A549 (cell line): ENCODE measurements at regions not wholly inside any gene's neighbourhood (a gene's known extent, or its start where the extent isn't known, plus 50 kb on each side); places are given as distances from the start of the nearest gene placed in this dataset.
"Not testable (repeated sequence)": the region's sequence is repeated elsewhere in the genome, so short reads cannot be mapped to it uniquely, and the experiment has no call there.

Source experiments
- ATAC-seq, 2 experiments: fragments of 200-7000 bp in 1 of 2; fragments of >200 bp in 1 of 2; cut with Nextera tagmentation in 1 of 2; cut with Tn5 transposase in 1 of 2; 3 replicates each; pipeline versions ENCODE4 v1.8.0 to v1.9.1; 2018 to 2020; ENCODE audit warnings: mild to moderate bottlenecking in 1 of 2, moderate library complexity in 1 of 2
- CTCF ChIA-PET: fragments of 300-600 bp; sonication (Branson Sonifier 250); formaldehyde crosslinking; extraction: SDS; loops from one replicate; lab custom pipeline; 2021; ENCODE audit warnings: antibody characterized with exemption, inconsistent platforms; lab: Yijun Ruan, JAX
- POLR2A ChIA-PET: fragments of 350-600 bp; formaldehyde crosslinking; extraction: SDS; loops from one replicate; lab custom pipeline; 2021; ENCODE audit warnings: antibody characterized with exemption, inconsistent platforms; lab: Yijun Ruan, JAX
- DNase-seq, 2 experiments: peaks; one replicate each; pipeline versions ENCODE4 v3.0.0 to v3.0.0-alpha.2; 2011 to 2016; ENCODE audit warnings: low read depth in 1 of 2, low spot score in 1 of 2
- FAIRE-seq: peaks from 2 replicates; lab custom pipeline; 2011; peaks lifted over from hg19 to GRCh38; lab: Jason Lieb, UNC
- H3K27ac ChIP-seq, 2 experiments: fragments of >200 bp; sonication (Bioruptor Twin); formaldehyde crosslinking; 3 replicates each; pipeline ENCODE4 v1.5.1; 2016 to 2017
- H3K4me1 ChIP-seq: fragments of >200 bp; sonication (Bioruptor Twin); formaldehyde crosslinking; 3 replicates; pipeline ENCODE4 v1.6.1; 2016
- H3K4me2 ChIP-seq: fragments of >200 bp; sonication (Bioruptor Twin); formaldehyde crosslinking; 3 replicates; pipeline ENCODE4 v1.6.1; 2016
- H3K4me3 ChIP-seq: fragments of >200 bp; sonication (Bioruptor Twin); formaldehyde crosslinking; 3 replicates; pipeline ENCODE4 v1.5.1; 2016
- H3K9me3 ChIP-seq: fragments of >200 bp; sonication (Bioruptor Twin); formaldehyde crosslinking; 3 replicates; pipeline ENCODE4 v1.6.1; 2016
- BHLHE40 ChIP-seq: IDR thresholded peaks from 2 replicates; pipeline ENCODE4 v1.6.1; 2012; ENCODE audit warnings: low read depth, low read length, inconsistent platforms
- CBX2 ChIP-seq: fragments of 200-600 bp; sonication (generic); IDR thresholded peaks from 2 replicates; pipeline ENCODE4 v1.6.1; 2016; ENCODE audit warnings: low read depth, mild to moderate bottlenecking, borderline replicate concordance
- CBX8 ChIP-seq: fragments of 200-600 bp; sonication (generic); IDR thresholded peaks from 2 replicates; pipeline ENCODE4 v1.6.1; 2016
- CHD4 ChIP-seq: fragments of 200-600 bp; sonication (generic); IDR thresholded peaks from 2 replicates; pipeline ENCODE4 v1.6.1; 2016; ENCODE audit warnings: antibody characterized with exemption, mild to moderate bottlenecking, borderline replicate concordance
- E2F6 ChIP-seq: IDR thresholded peaks from 2 replicates; pipeline ENCODE4 v1.6.1; 2012; ENCODE audit warnings: low read depth, borderline replicate concordance
- EHF ChIP-seq: fragments of 250-450 bp; sonication (Bioruptor Pico); IDR thresholded peaks from 2 replicates; pipeline ENCODE4 v1.5.0; 2020; ENCODE audit warnings: mild to moderate bottlenecking
- FOSB ChIP-seq: fragments of 250-450 bp; sonication (Bioruptor Pico); IDR thresholded peaks from 2 replicates; pipeline ENCODE4 v1.5.0; 2020; ENCODE audit warnings: mild to moderate bottlenecking, moderate library complexity
- HEYL ChIP-seq: fragments of 250-450 bp; sonication (Bioruptor Pico); IDR thresholded peaks from 2 replicates; pipeline ENCODE4 v1.8.0; 2021; ENCODE audit warnings: mild to moderate bottlenecking, moderate library complexity
- MAZ ChIP-seq: fragments of 150-350 bp; IDR thresholded peaks from 2 replicates; pipeline ENCODE4 v1.6.1; 2014; ENCODE audit warnings: antibody characterized with exemption, low read depth, low read length, borderline replicate concordance
- NR3C1 ChIP-seq: fragments of >200 bp; sonication (Bioruptor Twin); formaldehyde crosslinking; IDR thresholded peaks from 3 replicates; pipeline ENCODE4 v1.6.1; 2017
- PBX3 ChIP-seq: IDR thresholded peaks from 2 replicates; pipeline ENCODE4 v1.6.1; 2012
- POLR2A ChIP-seq: IDR thresholded peaks from 2 replicates; pipeline ENCODE4 v1.6.1; 2012; ENCODE audit warnings: mild to moderate bottlenecking, low read length
- RARB ChIP-seq: fragments of 250-450 bp; sonication (Bioruptor Pico); IDR thresholded peaks from 2 replicates; pipeline ENCODE4 v1.8.0; 2021; ENCODE audit warnings: mild to moderate bottlenecking, moderate library complexity
- REST ChIP-seq: fragments of 200-600 bp; sonication (generic); IDR thresholded peaks from 2 replicates; pipeline ENCODE4 v1.6.1; 2016; ENCODE audit warnings: antibody characterized with exemption, mild to moderate bottlenecking, moderate library complexity
- SREBF2 ChIP-seq: fragments of 450-650 bp; IDR thresholded peaks from 2 replicates; pipeline ENCODE4 v1.6.1; 2014; ENCODE audit warnings: mild to moderate bottlenecking, moderate library complexity
- TP53 ChIP-seq: fragments of 250-450 bp; sonication (Bioruptor Pico); IDR thresholded peaks from 2 replicates; pipeline ENCODE4 v1.5.0; 2021; ENCODE audit warnings: mild to moderate bottlenecking, moderate library complexity
- ZNF302 ChIP-seq: fragments of 250-450 bp; sonication (Bioruptor Pico); IDR thresholded peaks from 2 replicates; pipeline ENCODE4 v1.9.0; 2021; ENCODE audit warnings: inconsistent platforms, mild to moderate bottlenecking, moderate library complexity
- WGBS: methylation state at CpG from one replicate; pipeline ENCODE4 v1.1.6; 2017; ENCODE audit errors: missing lambda C conversion rate; 5-methylcytosine and 5-hydroxymethylcytosine counted together
- TF ChIP-seq, protein P1 (sequence below): fragments of >200 bp; sonication (Bioruptor Twin); formaldehyde crosslinking; IDR thresholded peaks from 3 replicates; pipeline ENCODE4 v1.6.1; 2016
- TF ChIP-seq, protein P2 (sequence below): fragments of 450-650 bp; IDR thresholded peaks from 2 replicates; pipeline ENCODE4 v1.6.1; 2014; ENCODE audit warnings: antibody characterized with exemption

GRCh38 chr18:72965616-72966015 is 97.8 kb upstream of the NETO1 start (continued):
- no peak for TF ChIP-seq REST
- no peak for TF ChIP-seq POLR2A
- TF ChIP-seq, all 56 proteins: peak for 0

DNA sequence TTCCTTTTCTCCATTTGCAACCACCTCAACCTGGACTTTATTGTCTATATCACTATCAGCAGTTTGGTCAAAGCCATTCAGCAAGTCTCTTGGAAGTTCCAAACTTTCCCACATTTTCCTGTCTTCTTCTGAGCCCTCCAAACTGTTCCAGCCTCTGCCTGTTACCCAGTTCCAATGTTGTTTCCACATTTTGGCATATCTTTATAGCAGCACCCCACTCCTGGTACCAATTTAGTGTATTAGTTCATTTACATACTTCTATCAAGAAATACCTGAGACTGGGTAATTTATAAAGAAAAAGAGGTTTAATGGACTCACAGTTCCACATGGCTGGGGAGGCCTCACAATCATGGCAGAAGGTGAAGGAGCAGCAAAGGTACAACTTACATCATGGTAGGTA is 90.4 kb upstream of the NETO1 start:
- ATAC-seq, H3K4me3 ChIP-seq, CTCF ChIA-PET, H3K4me2 ChIP-seq, H3K27ac ChIP-seq, H3K9me3 ChIP-seq, DNase-seq, H3K4me1 ChIP-seq, FAIRE-seq, POLR2A ChIA-PET: not testable (repeated sequence)

DNA sequence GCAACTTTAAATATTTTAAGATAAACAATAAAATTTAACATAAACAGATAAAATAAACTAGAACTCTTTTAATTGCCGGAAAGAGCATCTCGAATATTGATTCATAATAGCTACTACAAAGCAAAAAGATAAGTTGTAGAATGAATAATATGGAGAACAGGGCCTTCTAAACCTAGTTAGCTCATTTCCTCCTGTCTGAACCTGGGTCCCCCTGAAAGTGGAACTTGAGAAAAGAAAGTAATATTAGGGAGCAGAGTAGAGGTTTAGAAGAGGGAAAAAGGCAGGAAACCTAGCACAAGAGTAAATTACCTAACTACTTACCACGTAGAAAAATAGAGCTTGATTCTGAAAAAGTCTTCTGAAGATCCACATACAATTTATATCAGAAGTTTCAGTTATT is 80.7 kb upstream of the NETO1 start:
- WGBS = 5% methylated on average over 3 of the region's 3 CpGs
- TF ChIP-seq, protein P1, sequence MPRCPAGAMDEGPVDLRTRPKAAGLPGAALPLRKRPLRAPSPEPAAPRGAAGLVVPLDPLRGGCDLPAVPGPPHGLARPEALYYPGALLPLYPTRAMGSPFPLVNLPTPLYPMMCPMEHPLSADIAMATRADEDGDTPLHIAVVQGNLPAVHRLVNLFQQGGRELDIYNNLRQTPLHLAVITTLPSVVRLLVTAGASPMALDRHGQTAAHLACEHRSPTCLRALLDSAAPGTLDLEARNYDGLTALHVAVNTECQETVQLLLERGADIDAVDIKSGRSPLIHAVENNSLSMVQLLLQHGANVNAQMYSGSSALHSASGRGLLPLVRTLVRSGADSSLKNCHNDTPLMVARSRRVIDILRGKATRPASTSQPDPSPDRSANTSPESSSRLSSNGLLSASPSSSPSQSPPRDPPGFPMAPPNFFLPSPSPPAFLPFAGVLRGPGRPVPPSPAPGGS = no peak
- TF ChIP-seq PBX3 = no peak
- TF ChIP-seq CBX8 = no peak
- no peak for TF ChIP-seq FOSB
- no peak for TF ChIP-seq SREBF2
- no peak for TF ChIP-seq TP53 (CRISPR knock-in tag)
- no peak for TF ChIP-seq ZNF302 (CRISPR knock-in tag)
- no peak for TF ChIP-seq CHD4
- no peak for TF ChIP-seq CBX2
- no peak for TF ChIP-seq HEYL (CRISPR knock-in tag)
- no peak for TF ChIP-seq E2F6
- no peak for TF ChIP-seq NR3C1
- TF ChIP-seq BHLHE40 = no peak
- TF ChIP-seq MAZ = no peak
- TF ChIP-seq RARB (CRISPR knock-in tag) = no peak
- no peak for TF ChIP-seq EHF (CRISPR knock-in tag)
- TF ChIP-seq, protein P2, sequence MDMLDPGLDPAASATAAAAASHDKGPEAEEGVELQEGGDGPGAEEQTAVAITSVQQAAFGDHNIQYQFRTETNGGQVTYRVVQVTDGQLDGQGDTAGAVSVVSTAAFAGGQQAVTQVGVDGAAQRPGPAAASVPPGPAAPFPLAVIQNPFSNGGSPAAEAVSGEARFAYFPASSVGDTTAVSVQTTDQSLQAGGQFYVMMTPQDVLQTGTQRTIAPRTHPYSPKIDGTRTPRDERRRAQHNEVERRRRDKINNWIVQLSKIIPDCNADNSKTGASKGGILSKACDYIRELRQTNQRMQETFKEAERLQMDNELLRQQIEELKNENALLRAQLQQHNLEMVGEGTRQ = no peak
- POLR2A ChIA-PET = no interaction called here

More for the DNA sequence above, 80.7 kb upstream of the NETO1 start:
- Histone ChIP-seq H3K4me2 (no peak overlapping the region), H3K4me1 (no peaks in the 10 kb centered on the region), H3K4me3 (no peak overlapping the region), H3K9me3 (no peaks in the 10 kb centered on the region), H3K27ac (no peak overlapping the region)
- FAIRE-seq (no peak), DNase-seq (no peak), ATAC-seq (no peak)
- CTCF ChIA-PET = no interaction called here
